GM12865 (cell line): ENCODE measurements at regions not wholly inside any gene's neighbourhood (a gene's known extent, or its start where the extent isn't known, plus 50 kb on each side); places are given as distances from the start of the nearest gene placed in this dataset.
A peak's percentile ranks its signal among the peaks of the same experiment; 100 is the strongest.

Experiments used
- DNase-seq: peaks from one replicate; pipeline ENCODE4 v3.0.0; 2010; ENCODE audit warnings: low read depth
- H3K4me3 ChIP-seq: 2 replicates; pipeline ENCODE4 v1.5.1; 2011; ENCODE audit warnings: mild to moderate bottlenecking, low read depth, low read length, control low read depth
- TF ChIP-seq, protein P1 (sequence below): IDR thresholded peaks from 2 replicates; pipeline ENCODE4 v1.5.1; 2011; ENCODE audit warnings: low read length, control low read depth, low read depth, inconsistent platforms; ENCODE audit not compliant: insufficient read depth; ENCODE audit errors: missing control alignments

DNA sequence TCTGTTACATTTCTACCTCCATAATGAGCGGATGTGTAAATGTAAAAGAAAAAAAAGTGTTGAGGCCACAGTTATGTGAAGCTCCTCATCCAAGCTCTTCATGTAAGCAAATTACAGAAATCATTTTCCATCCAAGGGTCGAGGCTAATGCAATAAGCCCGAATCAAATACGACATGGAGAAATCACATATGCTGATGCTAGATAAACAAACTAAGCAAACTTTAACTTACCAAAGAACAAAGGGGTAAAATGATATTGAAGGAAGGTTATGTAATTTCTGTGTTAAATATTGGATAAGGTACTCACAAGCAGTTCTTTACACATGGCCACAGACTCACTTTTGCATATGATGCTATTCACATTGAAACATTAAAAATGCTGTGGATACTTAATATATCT is 310.2 kb upstream of the ID2 start:
- TF ChIP-seq, protein P1, sequence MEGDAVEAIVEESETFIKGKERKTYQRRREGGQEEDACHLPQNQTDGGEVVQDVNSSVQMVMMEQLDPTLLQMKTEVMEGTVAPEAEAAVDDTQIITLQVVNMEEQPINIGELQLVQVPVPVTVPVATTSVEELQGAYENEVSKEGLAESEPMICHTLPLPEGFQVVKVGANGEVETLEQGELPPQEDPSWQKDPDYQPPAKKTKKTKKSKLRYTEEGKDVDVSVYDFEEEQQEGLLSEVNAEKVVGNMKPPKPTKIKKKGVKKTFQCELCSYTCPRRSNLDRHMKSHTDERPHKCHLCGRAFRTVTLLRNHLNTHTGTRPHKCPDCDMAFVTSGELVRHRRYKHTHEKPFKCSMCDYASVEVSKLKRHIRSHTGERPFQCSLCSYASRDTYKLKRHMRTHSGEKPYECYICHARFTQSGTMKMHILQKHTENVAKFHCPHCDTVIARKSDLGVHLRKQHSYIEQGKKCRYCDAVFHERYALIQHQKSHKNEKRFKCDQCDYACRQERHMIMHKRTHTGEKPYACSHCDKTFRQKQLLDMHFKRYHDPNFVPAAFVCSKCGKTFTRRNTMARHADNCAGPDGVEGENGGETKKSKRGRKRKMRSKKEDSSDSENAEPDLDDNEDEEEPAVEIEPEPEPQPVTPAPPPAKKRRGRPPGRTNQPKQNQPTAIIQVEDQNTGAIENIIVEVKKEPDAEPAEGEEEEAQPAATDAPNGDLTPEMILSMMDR, result no peak

DNA sequence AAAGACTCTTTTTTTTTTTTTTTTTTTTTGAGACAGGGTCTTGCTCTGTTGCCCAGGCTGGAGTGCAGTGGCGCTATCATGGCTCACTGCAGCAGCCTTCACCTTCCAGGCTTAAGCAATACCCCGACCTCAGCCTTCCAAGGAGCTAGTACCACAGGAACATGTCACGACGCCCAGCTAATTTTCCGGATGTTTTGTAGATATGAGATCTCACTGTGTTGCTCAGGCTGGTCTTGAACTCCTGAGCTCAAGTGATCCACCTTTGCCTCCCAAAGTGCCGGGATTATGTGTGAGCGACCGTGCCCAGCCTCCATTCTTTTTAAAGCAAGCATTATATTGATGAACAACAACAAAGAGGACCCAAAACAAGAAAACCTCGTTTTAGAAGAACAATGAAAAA is 307.1 kb upstream of the ID2 start:
- TF ChIP-seq, protein P1, result no peak
- no peak for DNase-seq
- no peak overlapping the region for H3K4me3 ChIP-seq

More for the DNA sequence above, 310.2 kb upstream of the ID2 start:
- DNase-seq, result no peak
- H3K4me3 ChIP-seq, result no peak overlapping the region

DNA sequence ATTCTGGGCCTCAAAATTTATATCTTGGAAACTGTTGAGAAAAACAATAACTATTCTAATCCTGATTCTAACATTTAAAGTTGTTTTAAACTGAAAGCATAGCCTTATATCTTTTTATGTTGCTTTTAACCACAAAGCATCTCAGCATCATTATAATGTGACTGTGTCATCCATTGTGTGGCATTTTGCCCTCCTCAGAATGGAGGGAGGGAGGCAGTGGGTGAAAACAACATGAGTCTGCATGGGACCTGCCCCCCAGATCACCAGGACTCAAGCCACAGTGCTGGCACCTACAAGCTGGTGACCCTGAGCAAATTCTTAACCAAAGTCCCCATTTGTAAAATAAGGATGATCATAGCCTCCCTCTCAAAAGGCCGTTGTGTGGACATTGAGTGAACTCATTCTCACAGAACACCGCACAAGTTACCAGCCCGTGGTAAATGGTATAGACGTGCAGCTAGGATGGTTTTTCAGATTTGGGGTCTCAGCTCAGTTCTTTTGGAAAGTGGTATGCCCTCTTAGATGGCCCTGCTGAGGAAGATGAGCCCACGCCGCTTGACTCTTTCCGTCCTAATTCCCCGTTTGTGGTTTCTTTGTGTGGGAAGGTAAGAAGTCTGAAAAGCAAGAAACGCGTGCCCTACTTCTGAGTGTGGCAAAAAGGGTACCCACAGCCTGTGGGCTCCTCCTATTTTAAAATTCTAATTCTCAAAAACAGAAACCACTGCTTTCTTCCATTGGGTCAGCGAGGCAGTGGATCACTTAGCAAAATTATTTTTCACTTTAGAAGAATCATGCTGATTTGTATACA is 305.0 kb upstream of the ID2 start:
- no peak for DNase-seq
- TF ChIP-seq, protein P1, result no peak
- no peak overlapping the region for H3K4me3 ChIP-seq

DNA sequence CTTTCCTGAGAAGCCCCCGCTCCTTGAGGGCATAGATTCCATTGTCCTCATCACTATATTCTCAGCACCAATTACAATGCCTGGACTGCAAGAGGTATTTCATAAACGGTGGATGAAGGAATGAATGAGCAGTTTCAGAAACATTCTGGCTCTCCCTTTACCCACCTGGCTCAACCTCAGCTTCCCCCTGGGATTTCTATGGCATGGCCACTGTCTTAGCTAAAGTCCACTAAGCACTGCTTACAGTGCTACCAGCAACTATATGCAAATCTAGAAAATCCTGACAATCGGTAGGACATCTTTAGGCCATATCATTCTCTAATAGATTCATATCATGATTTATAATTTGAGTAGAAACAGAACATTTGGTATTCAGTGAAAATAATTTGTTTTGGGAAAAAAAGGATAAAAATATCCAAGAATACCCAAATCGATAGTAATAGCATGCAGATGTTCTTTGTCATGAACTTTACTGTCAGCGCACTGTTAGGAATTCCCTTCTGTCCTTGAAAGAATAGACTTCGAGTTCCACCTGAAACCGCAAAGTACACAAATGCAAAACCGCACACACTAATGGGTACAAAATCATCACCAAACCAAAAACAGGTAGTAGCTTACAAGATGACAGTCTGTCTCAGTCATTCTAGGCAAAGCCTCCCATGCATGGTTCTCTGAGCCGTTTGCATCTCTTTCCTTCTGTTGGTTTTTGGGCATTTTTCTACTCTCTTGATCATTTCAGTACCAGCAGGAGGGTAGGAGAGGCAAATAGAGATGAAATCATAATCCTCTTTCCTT is 303.6 kb upstream of the ID2 start:
- peak; percentile 75 for DNase-seq
- TF ChIP-seq, protein P1, result no peak
- H3K4me3 ChIP-seq, result no peak overlapping the region

DNA sequence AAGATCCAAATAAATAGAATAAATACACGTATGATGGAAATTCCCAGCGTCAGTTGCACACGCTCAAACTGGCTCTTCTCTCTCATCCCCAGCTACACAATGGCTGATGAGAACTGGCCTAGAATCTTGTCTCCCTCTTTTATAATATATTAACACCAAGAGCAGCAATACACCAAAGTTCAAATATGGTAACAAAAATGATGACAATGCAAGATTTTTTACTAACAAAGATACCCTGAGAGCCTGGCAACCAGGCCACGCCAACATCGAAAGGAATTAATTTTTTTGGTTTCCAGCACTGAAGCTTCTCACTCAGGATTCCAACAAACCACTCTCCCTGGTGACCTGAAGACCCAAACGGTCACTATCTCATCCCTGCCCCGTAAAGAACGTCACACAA is 302.7 kb upstream of the ID2 start:
- DNase-seq, result no peak
- H3K4me3 ChIP-seq, result no peak overlapping the region
- TF ChIP-seq, protein P1, result no peak

DNA sequence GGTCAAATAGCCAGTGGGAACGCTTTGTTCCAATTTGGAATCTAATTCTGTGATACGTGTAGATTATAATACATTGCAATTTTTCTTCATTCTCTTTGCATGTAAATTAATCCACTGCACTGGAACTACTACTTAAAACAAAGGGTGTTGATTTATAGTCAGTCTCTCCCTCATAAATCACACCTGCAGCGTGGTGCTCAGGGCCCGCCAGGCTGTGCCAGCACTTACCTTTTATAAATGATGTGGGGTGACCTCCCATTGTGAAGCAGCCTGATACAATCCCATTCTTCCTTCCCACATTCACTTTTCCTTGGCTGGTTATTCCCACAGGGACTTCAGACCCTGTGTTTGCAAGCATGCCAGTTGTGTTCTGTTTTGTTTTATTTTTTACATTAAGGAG is 302.3 kb upstream of the ID2 start:
- TF ChIP-seq, protein P1, result no peak
- H3K4me3 ChIP-seq, result no peak overlapping the region
- no peak for DNase-seq

DNA sequence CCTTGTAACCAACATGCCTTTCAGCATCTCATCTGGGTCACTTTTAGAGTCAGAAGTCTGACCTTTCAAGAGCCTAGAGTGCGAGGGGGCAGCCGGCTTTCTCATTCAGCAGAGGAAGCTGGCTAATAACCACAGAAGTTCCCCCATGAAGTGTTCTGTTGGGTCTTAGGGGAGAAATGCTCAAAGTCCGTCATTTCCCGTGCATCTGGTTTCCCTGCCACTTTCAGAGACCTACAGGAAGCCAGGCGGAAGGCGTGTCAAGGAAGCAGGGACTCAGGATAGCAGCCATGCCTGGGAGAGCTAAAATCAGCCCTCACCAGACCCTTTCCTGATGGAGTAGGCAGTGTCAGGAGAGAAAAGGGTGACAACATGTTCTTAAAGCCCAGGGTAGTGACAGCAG is 301.8 kb upstream of the ID2 start:
- DNase-seq, result peak; percentile 58
- no peak overlapping the region for H3K4me3 ChIP-seq
- TF ChIP-seq, protein P1, result no peak
